ENCODE measurements at regions not wholly inside any gene's neighbourhood (a gene's known extent, or its start where the extent isn't known, plus 50 kb on each side); places are given as distances from the start of the nearest gene placed in this dataset.

DNA sequence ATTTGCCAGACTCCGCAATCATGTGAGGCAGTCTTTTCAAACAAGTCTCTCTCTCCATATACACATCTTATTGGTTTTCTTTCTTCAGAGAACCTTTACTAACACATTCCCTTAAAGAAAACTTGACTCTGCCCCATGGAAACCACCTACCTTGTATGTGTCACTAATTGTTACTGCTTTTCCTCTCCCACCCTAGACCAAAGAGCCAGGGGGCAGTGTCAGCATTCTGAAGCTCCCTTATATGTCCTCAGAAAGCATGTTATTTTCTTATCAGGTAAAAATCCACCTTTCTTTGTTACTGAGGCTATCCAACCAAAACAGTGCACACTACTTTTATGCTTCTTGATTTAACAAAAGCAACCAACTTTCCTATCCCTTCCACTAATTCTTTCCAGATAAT lies 98.9 kb upstream of the SLC5A9 start:
- no peak overlapping the region for H2AFZ ChIP-seq (ENCODE audit: low read depth)
- H3K79me2 ChIP-seq (ENCODE audit: insufficient read depth, low read depth): no peaks in the 10 kb centered on the region
- no peaks in the 10 kb centered on the region for H3K36me3 ChIP-seq (ENCODE audit: insufficient read depth)
- no peaks in the 10 kb centered on the region for H4K20me1 ChIP-seq (ENCODE audit: insufficient read depth)
- H3K4me1 ChIP-seq (ENCODE audit: low read depth, poor library complexity, severe bottlenecking): no peaks in the 10 kb centered on the region
- H3K27ac ChIP-seq: no peak overlapping the region
- TF ChIP-seq, protein P1, sequence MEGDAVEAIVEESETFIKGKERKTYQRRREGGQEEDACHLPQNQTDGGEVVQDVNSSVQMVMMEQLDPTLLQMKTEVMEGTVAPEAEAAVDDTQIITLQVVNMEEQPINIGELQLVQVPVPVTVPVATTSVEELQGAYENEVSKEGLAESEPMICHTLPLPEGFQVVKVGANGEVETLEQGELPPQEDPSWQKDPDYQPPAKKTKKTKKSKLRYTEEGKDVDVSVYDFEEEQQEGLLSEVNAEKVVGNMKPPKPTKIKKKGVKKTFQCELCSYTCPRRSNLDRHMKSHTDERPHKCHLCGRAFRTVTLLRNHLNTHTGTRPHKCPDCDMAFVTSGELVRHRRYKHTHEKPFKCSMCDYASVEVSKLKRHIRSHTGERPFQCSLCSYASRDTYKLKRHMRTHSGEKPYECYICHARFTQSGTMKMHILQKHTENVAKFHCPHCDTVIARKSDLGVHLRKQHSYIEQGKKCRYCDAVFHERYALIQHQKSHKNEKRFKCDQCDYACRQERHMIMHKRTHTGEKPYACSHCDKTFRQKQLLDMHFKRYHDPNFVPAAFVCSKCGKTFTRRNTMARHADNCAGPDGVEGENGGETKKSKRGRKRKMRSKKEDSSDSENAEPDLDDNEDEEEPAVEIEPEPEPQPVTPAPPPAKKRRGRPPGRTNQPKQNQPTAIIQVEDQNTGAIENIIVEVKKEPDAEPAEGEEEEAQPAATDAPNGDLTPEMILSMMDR (conservative IDR thresholded peaks at IDR 0.05; ENCODE audit: low read depth, low read length): no peak
- H3K4me2 ChIP-seq: no peak overlapping the region
- H3K27me3 ChIP-seq (ENCODE audit: insufficient read depth, low read depth): no peaks in the 10 kb centered on the region
- H3K4me3 ChIP-seq (IDR thresholded peaks at IDR 0.05; ENCODE audit: insufficient read depth, low read depth, low read length): no peak overlapping the region
- no peak overlapping the region for H3K9ac ChIP-seq

DNA sequence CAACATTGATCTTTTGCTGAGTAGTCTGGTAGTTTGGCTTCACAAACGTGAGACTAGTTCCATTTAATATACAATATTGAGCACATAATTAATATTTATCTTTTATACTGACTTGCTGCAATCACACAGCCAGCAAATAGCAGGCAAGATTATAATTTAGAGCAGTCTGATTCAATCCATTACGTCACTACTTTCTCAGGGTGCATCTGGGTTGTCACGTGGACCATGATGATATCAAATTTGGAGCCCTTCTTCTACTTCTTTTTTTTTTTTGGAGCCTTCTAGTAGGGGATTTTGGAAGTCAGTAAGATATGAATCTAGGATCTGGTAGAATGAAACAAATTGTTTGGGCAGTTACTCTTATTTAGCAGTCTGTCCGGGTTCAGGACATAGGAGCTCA lies 100.6 kb upstream of the SLC5A9 start:
- Histone ChIP-seq H3K36me3 (ENCODE audit: insufficient read depth) (no peaks in the 10 kb centered on the region), H3K27ac (no peak overlapping the region), H3K27me3 (ENCODE audit: insufficient read depth, low read depth) (no peaks in the 10 kb centered on the region), H3K4me2 (no peak overlapping the region), H4K20me1 (ENCODE audit: insufficient read depth) (no peaks in the 10 kb centered on the region), H3K9ac (no peak overlapping the region), H3K79me2 (ENCODE audit: insufficient read depth, low read depth) (no peaks in the 10 kb centered on the region), H3K4me1 (ENCODE audit: low read depth, poor library complexity, severe bottlenecking) (peaks cover 2% of the 10 kb centered on the region), H3K4me3 (IDR thresholded peaks at IDR 0.05; ENCODE audit: insufficient read depth, low read depth, low read length) (no peak overlapping the region), H2AFZ (ENCODE audit: low read depth) (no peak overlapping the region)
- TF ChIP-seq, protein P1 (conservative IDR thresholded peaks at IDR 0.05; ENCODE audit: low read depth, low read length): no peak

DNA sequence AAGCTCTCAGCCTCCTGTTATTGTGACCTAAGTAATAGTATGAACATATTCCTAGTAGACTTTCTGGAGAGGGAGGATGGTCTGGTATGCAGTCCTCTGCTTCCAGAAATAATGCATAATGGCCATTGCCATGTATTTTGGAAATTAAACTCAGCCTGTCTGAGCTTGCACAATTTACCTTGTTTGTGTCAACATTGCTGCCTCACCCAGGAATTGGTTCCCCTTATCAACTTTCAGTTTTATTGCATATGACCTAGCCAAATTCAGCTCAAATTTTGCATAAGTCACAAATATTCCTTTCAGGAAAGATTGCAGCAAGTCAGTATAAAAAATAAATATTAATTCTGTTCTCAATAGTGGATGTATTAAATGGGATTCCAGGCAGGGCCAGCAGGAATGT lies 101.9 kb upstream of the SLC5A9 start:
- Histone ChIP-seq H3K27ac (no peak overlapping the region), H3K4me2 (no peak overlapping the region), H3K4me1 (ENCODE audit: low read depth, poor library complexity, severe bottlenecking) (peaks cover 15% of the 10 kb centered on the region), H3K4me3 (IDR thresholded peaks at IDR 0.05; ENCODE audit: insufficient read depth, low read depth, low read length) (no peak overlapping the region), H3K27me3 (ENCODE audit: insufficient read depth, low read depth) (no peaks in the 10 kb centered on the region), H4K20me1 (ENCODE audit: insufficient read depth) (no peaks in the 10 kb centered on the region), H2AFZ (ENCODE audit: low read depth) (no peak overlapping the region), H3K36me3 (ENCODE audit: insufficient read depth) (no peaks in the 10 kb centered on the region), H3K79me2 (ENCODE audit: insufficient read depth, low read depth) (no peaks in the 10 kb centered on the region), H3K9ac (no peak overlapping the region)
- TF ChIP-seq, protein P1 (conservative IDR thresholded peaks at IDR 0.05; ENCODE audit: low read depth, low read length): no peak

DNA sequence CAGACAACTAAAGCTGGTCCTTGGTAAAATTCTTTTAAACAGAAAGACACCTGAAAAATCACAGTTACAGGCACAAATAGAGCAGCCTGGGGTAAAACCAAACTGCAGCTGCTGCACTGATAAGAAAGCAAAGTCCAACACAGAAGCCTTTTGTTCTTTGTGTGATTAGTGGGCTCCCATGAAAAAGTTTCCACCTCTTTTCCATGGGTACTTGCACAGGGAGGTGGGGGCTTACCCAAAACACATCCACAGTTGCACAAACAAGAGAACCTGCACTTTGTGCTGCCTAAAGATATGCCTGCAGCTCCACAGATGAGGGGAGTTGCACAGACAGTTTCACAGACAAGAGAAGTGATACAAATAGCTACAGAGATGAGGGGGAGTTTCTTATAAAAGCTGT lies 106.7 kb upstream of the SLC5A9 start:
- no peaks in the 10 kb centered on the region for H3K27me3 ChIP-seq (ENCODE audit: insufficient read depth, low read depth)
- H4K20me1 ChIP-seq (ENCODE audit: insufficient read depth): no peaks in the 10 kb centered on the region
- TF ChIP-seq, protein P1 (conservative IDR thresholded peaks at IDR 0.05; ENCODE audit: low read depth, low read length): no peak
- H3K4me1 ChIP-seq (ENCODE audit: low read depth, poor library complexity, severe bottlenecking): peaks cover 36% of the 10 kb centered on the region
- no peaks in the 10 kb centered on the region for H3K79me2 ChIP-seq (ENCODE audit: insufficient read depth, low read depth)
- H3K4me2 ChIP-seq: peak overlapping the region; percentile 40; the same call in 1 of the 2 replicates
- peak overlapping the region; percentile 45; the same call in 1 of the 2 replicates for H3K27ac ChIP-seq
- H3K4me3 ChIP-seq (IDR thresholded peaks at IDR 0.05; ENCODE audit: insufficient read depth, low read depth, low read length): no peak overlapping the region
- H2AFZ ChIP-seq (ENCODE audit: low read depth): no peak overlapping the region
- H3K36me3 ChIP-seq (ENCODE audit: insufficient read depth): no peaks in the 10 kb centered on the region
- H3K9ac ChIP-seq: no peak overlapping the region

Data from KMS-11 (cell line).